A673 (cell line): ENCODE measurements at regions not wholly inside any gene's neighbourhood (a gene's known extent, or its start where the extent isn't known, plus 50 kb on each side); places are given as distances from the start of the nearest gene placed in this dataset.

ENCODE experiments used
- CTCF ChIP-seq: fragments of 300-800, 200-600 bp; sonication (generic); conservative IDR thresholded peaks from 2 replicates; pipeline ENCODE4 v1.5.1; 2017; ENCODE audit warnings: low read depth, mild to moderate bottlenecking, antibody characterized with exemption, low read length, moderate library complexity, mixed read lengths
- EZH2 ChIP-seq: fragments of 200-600 bp; sonication (generic); IDR thresholded peaks from 2 replicates; pipeline ENCODE4 v1.6.1; 2017; ENCODE audit warnings: borderline replicate concordance, low read depth, mild to moderate bottlenecking, mixed read lengths, antibody characterized with exemption, low read length; ENCODE audit not compliant: poor library complexity, severe bottlenecking

DNA sequence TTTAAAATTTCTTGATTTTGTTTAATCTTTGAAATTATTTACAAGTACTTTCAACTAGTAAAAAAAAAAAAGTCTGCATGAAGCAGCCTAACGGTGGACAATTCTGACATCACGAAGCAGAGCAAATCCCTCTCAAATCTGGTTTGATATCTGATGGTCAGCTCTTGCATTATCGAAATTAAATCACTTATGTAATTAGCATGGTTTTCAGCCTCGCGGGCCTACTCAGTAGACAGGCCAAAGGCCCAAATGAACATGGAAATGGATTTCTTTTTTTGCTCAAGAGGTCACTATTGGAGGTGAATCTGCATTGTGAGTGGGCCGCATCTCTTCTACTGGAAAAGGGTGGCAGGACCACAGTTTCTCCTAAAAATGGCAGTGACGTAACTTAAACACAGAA lies 209.8 kb downstream of the NR2F2 start:
- TF ChIP-seq CTCF = no peak
- no peak for TF ChIP-seq EZH2
